Psoas muscle (tissue), 7 donors: ENCODE measurements at regions not wholly inside any gene's neighbourhood (a gene's known extent, or its start where the extent isn't known, plus 50 kb on each side); places are given as distances from the start of the nearest gene placed in this dataset.

Source experiments
- ATAC-seq, 4 donors: fragments of 200-7000 bp; cut with Tn5 transposase; one replicate each; pipeline ENCODE4 v1.9.1; 2020; ENCODE audit warnings: moderate library complexity in 3 of 4, mild to moderate bottlenecking in 2 of 4
- DNase-seq, 2 donors: peaks; one replicate each; pipeline ENCODE4 v3.0.0-alpha.2; 2020
- H3K27ac ChIP-seq: fragments of 200-600 bp; one replicate; pipeline ENCODE4 v1.8.0; 2022
- H3K27me3 ChIP-seq, 3 donors: fragments of 200-600 bp in 1 of 3; one replicate each; pipeline versions ENCODE4 v1.6.1 to v1.8.0; 2013 to 2022; ENCODE audit warnings: low read length in 2 of 3, mild to moderate bottlenecking in 2 of 3, moderate library complexity in 1 of 3; ENCODE audit not compliant: insufficient read depth in 3 of 3
- H3K36me3 ChIP-seq, 2 donors: fragments of 200-600 bp in 1 of 2; one replicate each; pipeline versions ENCODE4 v1.6.1 to v1.8.0; 2013 to 2022; ENCODE audit warnings: low read depth in 1 of 2, mild to moderate bottlenecking in 1 of 2, moderate library complexity in 1 of 2; ENCODE audit not compliant: insufficient read depth in 1 of 2
- H3K4me1 ChIP-seq: fragments of 200-600 bp; one replicate; pipeline ENCODE4 v1.8.0; 2022
- H3K4me3 ChIP-seq: fragments of 200-600 bp; one replicate; pipeline ENCODE4 v1.8.0; 2022; ENCODE audit warnings: mild to moderate bottlenecking
- H3K9me3 ChIP-seq: fragments of 200-600 bp; one replicate; pipeline ENCODE4 v1.8.0; 2022
- CTCF ChIP-seq: fragments of 200-600 bp; IDR thresholded peaks from one replicate; pipeline ENCODE4 v1.8.0; 2022; ENCODE audit warnings: antibody characterized with exemption
- WGBS, 3 donors: extraction: QIAGEN DNeasy Blood & Tissue Kit; methylation state at CpG; one replicate each; pipeline versions ENCODE4 v1.1.6 to v1.1.7; 2013; 5-methylcytosine and 5-hydroxymethylcytosine counted together
- intact Hi-C, 2 donors: fragments of 100-400 bp; cut with DNase I; formaldehyde crosslinking; loops; one replicate each; pipeline versions ENCODE4 v1.11.0 to v1.14.2; 2022
- donor health status: healthy with polysubstance abuse.
- donor health status: DM: no; HTN: no; CAD: no; lungs with moderate emphysema.
- donor health status: Bipolar disorder and iron deficiency.
- donor health status: healthy.
- donor health status: DM: yes; HTN: yes; CAD: no.
- donor health status: DM: no; HTN: no; CAD: no.
- donor health status: DM: yes; HTN: yes; CAD: no.

GRCh38 chr10:83663918-83664317, 475.4 kb upstream of the GHITM start:
- no peaks in the 10 kb centered on the region for H3K9me3 ChIP-seq
- 61 to 90% (median 83%) methylated on average over 3 of the region's 3 CpGs for WGBS, 3 donors
- intact Hi-C loops, result no loop called here
- H3K27ac ChIP-seq, result no peak overlapping the region
- H3K4me3 ChIP-seq, result no peak overlapping the region
- H3K27me3 ChIP-seq, result no peaks in the 10 kb centered on the region
- no peaks in the 10 kb centered on the region for H3K4me1 ChIP-seq
- ATAC-seq, result no peak
- no peak for DNase-seq
- no peaks in the 10 kb centered on the region for H3K36me3 ChIP-seq
- TF ChIP-seq CTCF, result no peak

- DNase-seq, result no peak
- ATAC-seq, result no peak
- peaks cover 4% of the 10 kb centered on the region for H3K9me3 ChIP-seq
- H3K36me3 ChIP-seq, result no peaks in the 10 kb centered on the region
- no peaks in the 10 kb centered on the region for H3K27me3 ChIP-seq
- 76 to 82% (median 78%) methylated on average over 3 of the region's 3 CpGs for WGBS, 3 donors
- intact Hi-C loops, result no loop called here
- no peaks in the 10 kb centered on the region for H3K4me1 ChIP-seq
- H3K27ac ChIP-seq, result no peak overlapping the region
- TF ChIP-seq CTCF, result no peak
- H3K4me3 ChIP-seq, result no peak overlapping the region
Observed at GRCh38 chr10:83666762-83667161, 472.5 kb upstream of the GHITM start.

GRCh38 chr10:83667594-83667993, 471.7 kb upstream of the GHITM start:
- Histone ChIP-seq H3K27ac (no peak overlapping the region), H3K4me1 (no peaks in the 10 kb centered on the region), H3K36me3 (no peaks in the 10 kb centered on the region), H3K4me3 (no peak overlapping the region), H3K9me3 (peaks cover 4% of the 10 kb centered on the region), H3K27me3 (no peaks in the 10 kb centered on the region)
- DNase-seq, result no peak
- TF ChIP-seq CTCF, result no peak
- intact Hi-C loops, result no loop called here
- WGBS, 3 donors, result 95 to 100% (median 96%) methylated on average over 1 of the region's 1 CpG
- ATAC-seq, result no peak

- intact Hi-C loops, result no loop called here
- no peak for TF ChIP-seq CTCF
Observed at GRCh38 chr10:83673316-83673715, 466.0 kb upstream of the GHITM start.

GRCh38 chr10:83677795-83678194, 461.5 kb upstream of the GHITM start:
- H3K27me3 ChIP-seq, result no peaks in the 10 kb centered on the region
- H3K9me3 ChIP-seq, result no peaks in the 10 kb centered on the region
- H3K36me3 ChIP-seq, result no peaks in the 10 kb centered on the region
- H3K4me3 ChIP-seq, result no peak overlapping the region
- DNase-seq (no peak), ATAC-seq (no peak)
- no peaks in the 10 kb centered on the region for H3K4me1 ChIP-seq
- WGBS, 3 donors, result 32 to 43% (median 39%) methylated on average over 4 of the region's 4 CpGs
- no peak for TF ChIP-seq CTCF
- intact Hi-C loops, result no loop called here
- no peak overlapping the region for H3K27ac ChIP-seq

More at GRCh38 chr10:83673316-83673715, 466.0 kb upstream of the GHITM start:
- no peak for DNase-seq
- H3K4me3 ChIP-seq, result no peak overlapping the region
- no peak for ATAC-seq
- no peaks in the 10 kb centered on the region for H3K4me1 ChIP-seq
- no peaks in the 10 kb centered on the region for H3K36me3 ChIP-seq
- 41 to 53% (median 49%) methylated on average over 3 of the region's 3 CpGs for WGBS, 3 donors
- H3K27ac ChIP-seq, result no peak overlapping the region
- H3K27me3 ChIP-seq, result no peaks in the 10 kb centered on the region
- H3K9me3 ChIP-seq, result peaks cover 4% of the 10 kb centered on the region
